Ovary (tissue), 3 donors: ENCODE measurements at regions not wholly inside any gene's neighbourhood (a gene's known extent, or its start where the extent isn't known, plus 50 kb on each side); places are given as distances from the start of the nearest gene placed in this dataset.

Experiments used
- CTCF ChIP-seq, 3 donors: fragments of 450-650 bp in 2 of 3; fragments of 200-600 bp in 1 of 3; IDR thresholded peaks; one replicate each; pipeline versions ENCODE4 v1.5.1 to v1.8.0; 2016 to 2022; ENCODE audit warnings: antibody characterized with exemption in 3 of 3, mild to moderate bottlenecking in 1 of 3
- POLR2A ChIP-seq: fragments of 450-650 bp; IDR thresholded peaks from one replicate; pipeline ENCODE4 v1.6.1; 2017; ENCODE audit warnings: antibody characterized with exemption, mild to moderate bottlenecking, moderate library complexity
- donor health status: DM: no; HTN: no; CAD: no.

GRCh38 chr16:62939687-62940086, 903.4 kb upstream of the CDH8 start:
- no peak for TF ChIP-seq CTCF (IDR thresholded peaks at IDR 0.05)
- TF ChIP-seq POLR2A = no peak
